Stomach (tissue), 4 donors: ENCODE measurements at regions not wholly inside any gene's neighbourhood (a gene's known extent, or its start where the extent isn't known, plus 50 kb on each side); places are given as distances from the start of the nearest gene placed in this dataset.

ENCODE experiments used
- POLR2A ChIP-seq, 4 donors: fragments of 450-650 bp; IDR thresholded peaks; one replicate each; pipeline ENCODE4 v1.6.1; 2016; ENCODE audit warnings: antibody characterized with exemption in 4 of 4, control low read depth in 2 of 4, mild to moderate bottlenecking in 1 of 4, moderate library complexity in 1 of 4
- POLR2AphosphoS5 ChIP-seq, 3 donors: sonication (generic); formaldehyde crosslinking; IDR thresholded peaks; one replicate each; pipeline ENCODE4 v1.6.1; 2016; ENCODE audit warnings: antibody characterized with exemption in 3 of 3

DNA sequence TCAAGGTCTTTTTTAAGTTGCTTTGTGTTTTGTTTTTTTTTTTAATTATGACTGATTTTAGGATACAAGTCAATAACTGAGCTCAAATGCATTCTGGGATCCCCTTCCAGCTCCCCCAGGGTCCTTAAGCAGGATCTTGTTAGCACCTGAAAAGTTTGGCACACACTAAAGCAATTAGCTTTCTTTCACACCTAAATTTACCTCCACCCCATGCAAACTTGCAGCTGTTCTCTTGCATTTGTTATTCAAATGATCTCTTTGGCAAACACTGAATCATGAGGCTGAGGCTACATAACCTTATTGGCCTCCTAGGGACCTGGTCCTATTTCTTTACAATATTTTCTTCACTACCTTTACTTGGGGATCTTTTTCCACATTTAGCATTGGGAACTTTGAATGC is 2026.1 kb upstream of the CELF4 start:
- no peak for TF ChIP-seq POLR2A (IDR thresholded peaks at IDR 0.05)
- no peak for TF ChIP-seq POLR2AphosphoS5 (IDR thresholded peaks at IDR 0.05)
